AG09319 (cell line): ENCODE measurements at regions not wholly inside any gene's neighbourhood (a gene's known extent, or its start where the extent isn't known, plus 50 kb on each side); places are given as distances from the start of the nearest gene placed in this dataset.

ENCODE experiments used
- DNase-seq: peaks from one replicate; pipeline ENCODE4 v3.0.0-alpha.2; 2010; ENCODE audit warnings: low read depth; ENCODE audit errors: extremely low read depth
- CTCF ChIP-seq: IDR thresholded peaks from 2 replicates; pipeline ENCODE4 v1.5.1; 2011; ENCODE audit warnings: low read depth, mild to moderate bottlenecking, inconsistent platforms, low read length, moderate library complexity

- no peak for TF ChIP-seq CTCF
- DNase-seq = no peak
Measured at GRCh38 chr21:28344985-28345384, 647.7 kb downstream of the LTN1 start.

- no peak for DNase-seq
- TF ChIP-seq CTCF = no peak
Measured at GRCh38 chr21:28342212-28342810, 650.4 kb downstream of the LTN1 start.

- no peak for DNase-seq
- no peak for TF ChIP-seq CTCF
Measured at GRCh38 chr21:28339403-28339802, 653.3 kb downstream of the LTN1 start.

- no peak for TF ChIP-seq CTCF
- DNase-seq = no peak
Measured at GRCh38 chr21:28338701-28339305, 653.9 kb downstream of the LTN1 start.

- TF ChIP-seq CTCF = peak; percentile 43
- peak; percentile 42 for DNase-seq
Measured at GRCh38 chr21:28337315-28337714, 655.4 kb downstream of the LTN1 start.

- peak; percentile 92 for DNase-seq
- TF ChIP-seq CTCF = peak; percentile 53
Measured at GRCh38 chr21:28336314-28336713, 656.4 kb downstream of the LTN1 start.

- no peak for TF ChIP-seq CTCF
- DNase-seq = no peak
Measured at GRCh38 chr21:28334407-28334806, 658.3 kb downstream of the LTN1 start.
